Loucy (cell line): ENCODE measurements at regions not wholly inside any gene's neighbourhood (a gene's known extent, or its start where the extent isn't known, plus 50 kb on each side); places are given as distances from the start of the nearest gene placed in this dataset.

ENCODE experiments used
- H2AFZ ChIP-seq: fragments of 200-600 bp; sonication (generic); 2 replicates; pipeline ENCODE4 v1.6.0; 2016; ENCODE audit warnings: antibody characterized with exemption, mild to moderate bottlenecking, low read length, moderate library complexity
- H3F3A ChIP-seq: fragments of 200-600 bp; 2 replicates; pipeline ENCODE4 v1.6.0; 2016; ENCODE audit warnings: antibody characterized with exemption, low read depth, mild to moderate bottlenecking
- H3K27me3 ChIP-seq: fragments of 200-600 bp; sonication (generic); 2 replicates; pipeline ENCODE4 v1.6.1; 2014; ENCODE audit warnings: low read length, mild to moderate bottlenecking; ENCODE audit not compliant: insufficient read depth, poor library complexity, severe bottlenecking
- H3K36me3 ChIP-seq: fragments of 200-600 bp; sonication (generic); 2 replicates; pipeline ENCODE4 v1.6.1; 2016; ENCODE audit warnings: low read length; ENCODE audit not compliant: insufficient read depth
- H3K4me1 ChIP-seq: fragments of 200-600 bp; sonication (generic); 2 replicates; pipeline ENCODE4 v1.5.1; 2014; ENCODE audit warnings: low read length, mild to moderate bottlenecking; ENCODE audit not compliant: insufficient read depth, poor library complexity, severe bottlenecking
- H3K4me2 ChIP-seq: fragments of 200-600 bp; sonication (generic); 2 replicates; pipeline ENCODE4 v1.6.0; 2014; ENCODE audit warnings: antibody characterized with exemption, low read length, low read depth, mild to moderate bottlenecking; ENCODE audit not compliant: poor library complexity, severe bottlenecking
- H3K4me3 ChIP-seq: fragments of 200-600 bp; sonication (generic); 2 replicates; pipeline ENCODE4 v1.5.1; 2014; ENCODE audit warnings: low read length, mild to moderate bottlenecking, mixed read lengths; ENCODE audit not compliant: poor library complexity, severe bottlenecking
- H3K79me2 ChIP-seq: fragments of 200-600 bp; sonication (generic); 2 replicates; pipeline ENCODE4 v1.6.1; 2014; ENCODE audit warnings: low read length; ENCODE audit not compliant: insufficient read depth
- H3K9ac ChIP-seq: fragments of 200-600 bp; sonication (generic); 2 replicates; pipeline ENCODE4 v1.6.0; 2014; ENCODE audit warnings: mild to moderate bottlenecking, low read depth, low read length, moderate library complexity; ENCODE audit not compliant: poor library complexity, severe bottlenecking
- H3K9me2 ChIP-seq: fragments of 200-600 bp; sonication (generic); replicated peaks from 2 replicates; pipeline ENCODE4 v1.6.1; 2016; ENCODE audit warnings: low read depth, low read length, mixed read lengths
- H3K9me3 ChIP-seq: fragments of 200-600 bp; sonication (generic); 2 replicates; pipeline ENCODE4 v1.6.1; 2014; ENCODE audit warnings: mild to moderate bottlenecking, antibody characterized with exemption, low read length, low read depth; ENCODE audit not compliant: insufficient read depth
- H4K20me1 ChIP-seq: fragments of 200-600 bp; sonication (generic); 2 replicates; pipeline ENCODE4 v1.6.0; 2014; ENCODE audit warnings: antibody characterized with exemption, low read length, mild to moderate bottlenecking; ENCODE audit not compliant: insufficient read depth, poor library complexity, severe bottlenecking
- CTCF ChIP-seq: fragments of 200-600 bp; sonication (generic); conservative IDR thresholded peaks from 2 replicates; pipeline ENCODE4 v1.5.1; 2014; ENCODE audit warnings: mild to moderate bottlenecking, antibody characterized with exemption, low read length
- EZH2phosphoT487 ChIP-seq: fragments of 200-600 bp; IDR thresholded peaks from 2 replicates; pipeline ENCODE4 v1.6.1; 2018; ENCODE audit warnings: antibody characterized with exemption, mild to moderate bottlenecking, moderate library complexity, borderline replicate concordance

DNA sequence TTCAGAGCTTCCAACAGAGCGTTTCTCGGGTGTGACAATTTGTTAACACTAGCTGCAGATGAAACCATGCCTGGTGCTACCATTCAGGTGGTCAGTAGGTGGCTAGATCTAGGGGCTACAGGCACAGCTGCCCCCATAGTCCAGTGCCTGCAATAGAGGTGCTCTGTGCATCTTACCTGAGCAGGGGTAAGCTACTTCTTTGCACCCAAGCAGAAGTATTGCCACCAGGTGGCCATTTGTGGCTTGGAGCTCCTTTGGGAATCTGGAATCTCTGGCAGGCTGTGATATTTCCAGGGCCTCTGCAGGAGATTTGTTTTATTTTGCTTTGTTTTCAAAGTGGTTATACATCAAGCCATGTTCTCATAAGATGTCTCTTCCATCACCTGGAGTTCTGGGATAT lies 170.7 kb upstream of the PUDP start:
- H3K36me3 ChIP-seq = peaks cover 5% of the 10 kb centered on the region; the same call in 1 of the 2 replicates
- H3K9ac ChIP-seq = no peak overlapping the region
- H2AFZ ChIP-seq = no peak overlapping the region
- no peaks in the 10 kb centered on the region for H3K9me2 ChIP-seq
- H3K4me2 ChIP-seq = no peak overlapping the region
- H4K20me1 ChIP-seq = no peaks in the 10 kb centered on the region
- H3K4me3 ChIP-seq = no peak overlapping the region
- H3K4me1 ChIP-seq = no peaks in the 10 kb centered on the region
- no peaks in the 10 kb centered on the region for H3K79me2 ChIP-seq
- TF ChIP-seq EZH2phosphoT487 (no peak), CTCF (no peak)
- no peaks in the 10 kb centered on the region for H3K27me3 ChIP-seq
- no peaks in the 10 kb centered on the region for H3F3A ChIP-seq
- H3K9me3 ChIP-seq = no peaks in the 10 kb centered on the region

GRCh38 chrX:7318241-7318640 lies 170.3 kb upstream of the PUDP start:
- Histone ChIP-seq H3K4me3 (no peak overlapping the region), H3K79me2 (no peaks in the 10 kb centered on the region), H3K9me2 (no peaks in the 10 kb centered on the region), H3F3A (no peaks in the 10 kb centered on the region), H3K4me2 (no peak overlapping the region), H3K9ac (no peak overlapping the region), H2AFZ (no peak overlapping the region), H4K20me1 (no peaks in the 10 kb centered on the region), H3K36me3 (peaks cover 5% of the 10 kb centered on the region; the same call in 1 of the 2 replicates), H3K4me1 (no peaks in the 10 kb centered on the region), H3K27me3 (no peaks in the 10 kb centered on the region), H3K9me3 (no peaks in the 10 kb centered on the region)
- TF ChIP-seq EZH2phosphoT487 (no peak), CTCF (no peak)

GRCh38 chrX:7316887-7317286 lies 168.9 kb upstream of the PUDP start:
- no peaks in the 10 kb centered on the region for H3K4me1 ChIP-seq
- no peak overlapping the region for H2AFZ ChIP-seq
- H3K4me2 ChIP-seq = no peak overlapping the region
- H4K20me1 ChIP-seq = no peaks in the 10 kb centered on the region
- H3K9ac ChIP-seq = no peak overlapping the region
- H3K4me3 ChIP-seq = no peak overlapping the region
- H3K79me2 ChIP-seq = no peaks in the 10 kb centered on the region
- peaks cover 5% of the 10 kb centered on the region; the same call in 1 of the 2 replicates for H3K36me3 ChIP-seq
- H3K9me3 ChIP-seq = no peaks in the 10 kb centered on the region
- TF ChIP-seq CTCF (no peak), EZH2phosphoT487 (no peak)
- H3K27me3 ChIP-seq = no peaks in the 10 kb centered on the region
- H3F3A ChIP-seq = no peaks in the 10 kb centered on the region
- no peaks in the 10 kb centered on the region for H3K9me2 ChIP-seq
